GM18858 (cell line): ENCODE measurements at regions not wholly inside any gene's neighbourhood (a gene's known extent, or its start where the extent isn't known, plus 50 kb on each side); places are given as distances from the start of the nearest gene placed in this dataset.

Experiments
- ATAC-seq: cut with Tn5 transposase; IDR thresholded peaks from one replicate; pipeline ENCODE4 v1.9.1; 2021; ENCODE audit not compliant: unreplicated experiment

DNA sequence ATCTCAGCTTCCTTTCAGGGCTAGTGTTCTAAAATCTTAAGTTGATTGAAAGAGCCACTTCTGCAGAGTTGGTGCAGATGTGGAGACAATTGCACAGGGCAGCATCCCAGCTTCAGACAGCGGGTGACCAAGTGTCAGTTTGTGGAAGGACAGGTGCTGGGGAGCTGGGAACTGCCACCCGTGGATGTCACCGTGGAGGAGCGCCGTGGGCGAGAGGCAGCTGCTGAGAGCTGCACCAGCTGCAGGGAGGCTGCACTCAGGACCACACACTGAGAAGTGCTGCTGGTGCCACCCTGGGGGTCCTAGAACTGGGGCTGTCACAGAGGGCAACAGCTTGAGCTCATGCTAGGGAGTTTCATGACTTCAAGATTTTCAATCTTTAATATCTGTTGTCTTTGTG, 543.0 kb upstream of the FZD8 start:
- no peak for ATAC-seq

DNA sequence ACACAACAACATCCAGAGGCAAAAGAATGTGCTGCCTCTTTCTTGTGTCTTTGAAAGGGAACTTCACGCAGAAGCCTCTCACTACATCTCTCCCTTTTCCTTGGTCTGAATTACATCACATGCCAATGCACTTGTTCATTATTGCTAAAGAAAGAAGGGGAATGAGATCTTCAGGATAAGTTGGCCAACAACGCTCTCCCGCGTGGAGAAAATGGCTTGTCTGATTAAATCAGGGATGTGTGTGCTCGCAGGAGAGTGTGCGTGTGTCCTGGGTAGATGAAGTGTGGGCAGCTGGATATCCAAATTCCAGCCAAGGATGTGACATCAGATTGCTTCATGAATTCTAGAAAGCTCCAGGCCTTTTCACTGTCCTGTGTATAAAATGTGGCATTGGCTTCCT, 541.6 kb upstream of the FZD8 start:
- no peak for ATAC-seq

DNA sequence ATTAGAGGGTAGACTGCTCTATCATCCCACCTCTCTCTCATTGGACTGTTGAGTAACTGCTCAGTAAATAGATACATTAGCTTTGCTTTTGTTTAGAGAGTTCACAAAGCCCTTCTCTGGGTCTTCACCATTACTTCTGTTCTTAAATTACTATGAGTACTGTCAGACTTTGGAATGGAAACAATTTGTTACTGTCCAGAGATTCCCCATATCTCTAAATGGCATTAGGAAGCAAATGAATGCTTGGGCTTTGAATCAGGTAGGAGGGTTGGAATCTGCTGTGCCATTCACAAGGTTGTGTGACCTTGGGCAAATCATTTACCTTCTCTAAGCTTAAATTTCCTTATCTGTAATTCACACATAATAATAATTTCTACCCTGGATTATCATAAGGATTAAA, 541.0 kb upstream of the FZD8 start:
- no peak for ATAC-seq

DNA sequence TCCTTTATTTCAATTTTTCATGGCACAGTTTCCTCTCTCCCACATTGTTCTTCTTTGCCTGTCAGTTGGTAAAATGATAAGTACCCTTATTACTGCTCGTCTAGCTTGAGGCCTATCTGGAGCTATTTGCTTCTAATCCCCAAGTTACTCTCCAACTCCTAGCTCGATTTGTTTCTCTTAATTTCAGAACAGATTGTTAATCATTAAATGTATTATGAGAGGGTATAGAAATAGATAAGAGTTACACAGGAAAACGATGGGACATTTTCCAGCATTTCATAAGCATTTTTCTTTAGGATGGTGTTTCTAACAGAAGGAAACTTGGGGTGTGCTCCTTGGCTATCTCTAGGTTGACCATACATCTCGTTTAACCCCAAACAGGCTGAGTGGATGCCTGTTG, 540.5 kb upstream of the FZD8 start:
- ATAC-seq: no peak

DNA sequence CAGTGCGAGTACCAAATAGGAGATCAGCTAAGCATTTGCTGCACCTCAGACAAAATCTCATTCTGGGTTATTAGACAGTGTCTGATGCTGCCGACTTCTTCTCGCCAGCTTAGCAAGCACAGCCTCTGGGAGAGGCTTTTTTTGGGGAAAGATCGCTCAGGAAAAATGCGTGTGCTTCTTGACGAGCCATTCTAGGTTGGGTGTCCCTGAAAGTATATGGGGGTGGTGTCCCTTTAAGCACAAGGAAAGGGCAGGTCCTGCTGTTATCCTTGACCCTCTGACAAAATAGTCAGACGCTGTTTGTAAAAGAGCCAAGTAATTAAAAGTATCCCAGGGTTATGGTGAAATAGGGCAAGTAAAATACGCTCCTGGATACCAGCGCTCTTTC, 540.1 kb upstream of the FZD8 start:
- ATAC-seq: no peak

DNA sequence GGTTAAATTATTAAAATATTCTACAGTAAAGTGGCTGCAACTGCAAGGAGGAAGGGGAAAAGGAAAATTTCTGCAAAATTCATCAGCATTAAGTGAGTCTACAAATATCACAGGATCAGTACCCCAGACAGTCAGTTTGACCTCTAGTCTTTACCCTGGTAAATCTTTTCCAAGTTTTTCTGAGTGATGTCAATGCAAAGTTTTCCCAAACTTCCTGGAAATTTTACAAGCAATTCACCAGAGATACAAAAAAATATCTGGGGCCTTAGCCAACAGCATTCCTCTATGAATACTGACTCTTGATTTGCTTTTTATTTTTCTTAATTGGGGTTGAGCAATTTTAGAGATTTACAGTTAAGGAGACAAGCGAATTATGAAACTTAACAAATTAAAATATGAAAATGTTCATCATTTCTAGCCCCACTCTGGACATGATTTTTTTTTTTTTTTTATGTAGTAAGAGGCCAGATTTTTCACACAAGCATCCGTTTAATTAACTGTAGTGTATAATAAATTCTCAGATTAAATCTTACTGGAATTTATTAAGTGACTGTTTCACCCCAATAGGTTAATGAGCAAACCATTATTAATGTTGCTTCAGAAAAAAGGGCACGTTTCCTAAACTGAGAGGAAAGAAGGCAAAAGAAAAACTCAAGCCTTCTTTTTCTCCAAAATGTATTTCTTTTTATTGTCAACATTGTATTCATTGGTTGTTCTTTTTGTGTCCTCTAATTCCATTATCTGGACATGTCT, 539.5 kb upstream of the FZD8 start:
- no peak for ATAC-seq

DNA sequence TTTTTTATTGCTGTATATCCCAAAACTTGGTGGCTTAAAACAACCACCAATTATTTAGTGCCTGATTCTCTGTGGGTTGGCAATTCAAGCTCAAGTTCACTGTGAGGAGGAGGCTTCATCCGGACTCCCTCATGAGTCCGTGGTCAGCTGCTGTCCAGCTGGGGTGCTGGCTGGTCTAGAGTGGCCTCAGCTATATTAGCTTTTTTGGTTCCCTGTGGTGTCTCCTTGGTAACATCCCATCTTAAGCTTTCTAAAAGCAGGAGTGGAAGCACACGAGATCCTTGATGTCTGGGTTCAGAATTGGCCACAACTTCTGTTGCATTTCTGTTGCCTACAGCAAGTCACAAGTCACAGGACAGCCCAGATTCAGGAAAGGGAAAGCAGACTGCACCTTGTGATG, 536.5 kb upstream of the FZD8 start:
- no peak for ATAC-seq

DNA sequence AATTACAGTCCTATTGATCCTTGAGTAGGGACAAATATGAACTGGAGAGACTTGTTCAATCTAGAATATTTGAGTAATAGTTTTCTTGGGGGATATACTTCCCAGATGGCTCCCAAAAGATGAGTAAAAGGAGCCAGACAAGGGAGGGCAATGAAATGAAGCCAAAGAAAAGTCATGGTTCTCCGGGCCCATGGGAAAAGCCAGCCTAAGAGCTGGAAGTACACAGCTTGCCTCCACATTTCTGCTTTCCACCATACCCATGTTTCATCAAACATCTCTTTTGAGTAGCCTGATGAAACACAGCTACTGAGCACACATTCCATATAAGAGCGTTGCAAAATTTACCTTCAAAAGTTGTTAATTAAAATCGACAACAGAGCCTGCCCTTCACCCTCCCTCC, 535.0 kb upstream of the FZD8 start:
- no peak for ATAC-seq

DNA sequence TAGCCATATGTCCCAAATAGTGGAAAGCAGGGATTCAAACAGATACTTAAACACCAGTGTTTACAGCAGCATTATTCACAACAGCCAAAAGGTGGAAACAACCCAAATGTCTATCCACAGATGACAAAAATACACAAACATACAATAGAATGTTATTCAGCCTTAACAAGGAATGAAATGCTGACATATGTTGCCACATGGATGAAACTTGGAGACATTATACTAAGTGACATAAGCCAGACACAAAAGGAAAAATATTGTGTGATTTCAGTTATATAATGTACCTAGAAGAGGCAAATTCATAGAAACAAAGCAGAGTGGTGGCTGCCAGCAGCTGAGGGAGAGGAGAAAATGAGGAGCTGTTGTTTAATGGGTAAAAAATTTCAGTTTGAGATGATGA, 533.9 kb upstream of the FZD8 start:
- no peak for ATAC-seq

DNA sequence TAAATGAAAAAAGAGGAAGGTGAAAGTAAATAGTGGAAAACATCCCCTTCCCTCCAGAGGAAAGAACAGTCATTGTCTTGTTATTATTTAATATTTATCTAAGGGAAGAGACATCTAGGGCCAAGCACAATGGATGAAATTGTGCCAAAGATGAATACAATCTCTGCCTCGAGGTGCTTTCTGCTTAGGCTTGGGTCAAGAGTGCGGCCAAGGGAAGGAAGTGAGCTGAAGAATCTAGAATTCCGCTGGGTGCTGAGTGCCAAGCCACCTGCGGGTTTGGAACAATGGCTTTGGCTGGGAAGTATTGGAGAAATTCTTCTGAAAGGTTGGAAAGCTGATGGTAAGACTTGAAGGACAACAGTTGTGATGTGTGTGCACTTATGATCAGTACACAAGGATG, 531.3 kb upstream of the FZD8 start:
- no peak for ATAC-seq

DNA sequence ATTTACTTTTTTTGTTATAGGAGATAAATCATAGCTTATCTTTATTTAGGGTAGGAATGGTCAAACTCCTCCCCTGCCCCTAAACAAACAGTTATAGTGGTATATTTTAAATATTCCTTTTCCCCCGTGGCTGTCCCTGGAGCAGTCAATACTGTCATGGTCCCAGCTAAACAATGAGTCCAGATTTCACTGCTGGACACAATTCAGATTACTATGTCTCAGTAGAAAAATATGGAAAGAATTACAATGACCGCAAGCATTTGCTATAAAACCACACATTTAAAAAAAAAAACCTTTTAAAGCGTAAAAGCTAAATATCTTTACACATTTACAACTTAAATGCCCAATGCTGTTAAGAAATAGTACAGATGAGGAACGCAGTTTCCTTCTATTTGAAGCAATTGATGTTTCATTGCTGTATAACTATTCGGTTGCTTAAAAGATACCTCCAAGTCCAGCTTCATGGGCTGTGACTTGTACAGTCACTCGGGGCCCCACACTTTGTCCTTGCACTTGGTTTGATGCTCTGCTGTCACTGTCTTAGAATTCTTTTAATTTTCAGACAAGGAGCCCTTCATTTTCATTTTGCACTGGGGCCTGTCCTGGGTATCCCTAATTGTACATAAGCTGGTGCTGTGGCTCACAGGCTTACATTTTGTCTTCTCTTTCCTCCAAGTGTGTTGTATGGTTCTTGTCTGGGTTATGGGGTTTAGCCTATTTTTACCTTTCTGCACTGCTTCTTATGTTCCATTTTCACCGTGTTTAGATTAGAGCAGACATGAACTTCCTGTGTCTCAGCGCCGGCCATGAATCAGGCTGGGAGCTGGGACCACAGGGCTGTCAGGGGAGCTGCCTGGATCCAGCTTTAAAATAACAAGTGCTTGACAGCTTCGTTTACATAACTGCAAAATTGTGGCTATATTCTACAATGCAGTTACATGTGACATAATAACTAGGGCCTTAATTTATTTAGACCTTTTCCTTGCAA, 530.2 kb upstream of the FZD8 start:
- no peak for ATAC-seq

DNA sequence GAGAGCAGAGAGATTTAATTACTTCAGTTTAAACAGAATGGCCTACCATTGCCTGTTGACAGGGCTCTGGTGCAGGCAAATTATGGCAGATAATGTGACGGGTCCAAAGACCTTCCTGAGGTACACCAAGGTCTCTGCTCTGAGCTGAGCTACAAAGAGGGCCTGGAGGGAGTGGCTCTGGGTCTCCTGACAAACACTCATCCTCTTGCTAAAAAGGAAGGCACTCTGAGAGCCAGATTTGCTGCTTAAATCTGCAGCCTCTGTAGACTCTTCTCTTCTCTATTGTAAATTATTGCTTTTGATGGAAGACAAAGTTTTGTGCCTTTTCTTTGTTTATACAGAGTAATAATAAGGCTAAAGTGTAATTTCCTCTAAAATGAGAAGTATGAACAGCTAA, 529.5 kb upstream of the FZD8 start:
- no peak for ATAC-seq

DNA sequence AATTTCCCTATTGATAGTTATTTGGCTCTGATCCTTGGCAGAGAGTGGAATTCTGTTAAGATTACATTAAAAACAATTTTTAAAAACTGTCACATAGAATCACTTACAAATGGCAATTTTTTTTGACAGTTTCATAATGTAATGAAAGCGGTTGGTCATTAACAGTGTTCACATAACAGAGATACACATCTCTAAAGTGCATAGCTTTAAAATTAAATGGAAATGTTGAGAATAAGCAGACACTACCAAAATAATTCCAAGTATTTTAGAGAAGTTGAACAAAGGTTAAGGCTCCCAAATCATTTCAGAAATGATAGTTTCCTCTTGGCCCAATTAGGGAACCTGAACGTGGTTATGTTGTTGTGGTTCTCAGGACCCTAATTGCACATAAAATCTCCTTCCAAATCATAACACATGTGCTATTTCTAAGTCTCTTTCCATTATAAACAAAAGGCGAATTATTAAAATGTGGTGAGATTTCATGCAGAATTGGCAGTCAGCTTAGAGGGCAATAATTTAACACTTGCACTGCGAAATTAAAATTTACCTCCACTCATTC, 528.9 kb upstream of the FZD8 start:
- no peak for ATAC-seq

DNA sequence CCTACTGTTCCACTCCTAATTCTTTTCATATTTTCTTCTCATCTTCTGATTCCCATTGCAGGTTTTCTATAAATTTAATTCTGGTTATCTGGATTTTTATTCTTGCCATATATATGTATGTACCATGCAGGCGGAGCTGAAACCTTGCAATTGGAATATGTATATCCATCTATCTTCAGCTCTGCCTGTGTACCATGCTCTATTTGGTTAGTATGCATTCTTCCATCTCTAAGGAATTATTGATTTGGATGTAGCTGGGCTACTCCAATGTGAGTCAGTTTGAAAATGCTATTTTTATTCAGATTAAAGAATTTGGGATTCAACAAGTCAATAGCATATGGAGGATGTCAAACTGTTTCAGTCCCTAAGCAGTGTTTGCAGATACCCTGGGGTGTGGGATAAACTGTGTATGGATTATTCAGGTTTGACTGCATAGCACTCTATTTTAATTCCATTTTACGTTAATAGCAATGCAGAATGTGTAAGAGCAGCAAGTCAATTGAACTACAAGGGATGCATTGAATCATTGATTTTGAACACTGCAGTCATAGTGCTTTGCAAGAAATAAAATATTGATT, 528.1 kb upstream of the FZD8 start:
- ATAC-seq: no peak

DNA sequence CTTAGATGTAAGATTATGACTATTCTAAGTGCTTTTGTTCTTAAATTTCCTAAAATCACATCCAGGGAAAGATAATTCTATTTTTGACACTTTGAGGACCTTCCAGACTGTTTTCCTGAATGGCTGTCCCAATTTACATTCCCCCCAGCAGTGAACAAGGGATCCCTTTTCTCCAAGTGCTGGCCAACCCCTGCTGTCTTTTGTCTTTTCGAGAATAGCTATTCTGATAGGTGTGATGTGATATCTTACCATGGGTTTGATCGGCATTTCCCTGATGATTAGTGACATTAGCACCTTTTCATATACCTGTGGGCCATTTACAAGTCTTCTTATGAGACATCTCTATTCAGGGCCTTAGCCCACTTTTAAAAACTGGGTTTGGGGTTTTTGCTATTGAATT, 526.7 kb upstream of the FZD8 start:
- no peak for ATAC-seq

DNA sequence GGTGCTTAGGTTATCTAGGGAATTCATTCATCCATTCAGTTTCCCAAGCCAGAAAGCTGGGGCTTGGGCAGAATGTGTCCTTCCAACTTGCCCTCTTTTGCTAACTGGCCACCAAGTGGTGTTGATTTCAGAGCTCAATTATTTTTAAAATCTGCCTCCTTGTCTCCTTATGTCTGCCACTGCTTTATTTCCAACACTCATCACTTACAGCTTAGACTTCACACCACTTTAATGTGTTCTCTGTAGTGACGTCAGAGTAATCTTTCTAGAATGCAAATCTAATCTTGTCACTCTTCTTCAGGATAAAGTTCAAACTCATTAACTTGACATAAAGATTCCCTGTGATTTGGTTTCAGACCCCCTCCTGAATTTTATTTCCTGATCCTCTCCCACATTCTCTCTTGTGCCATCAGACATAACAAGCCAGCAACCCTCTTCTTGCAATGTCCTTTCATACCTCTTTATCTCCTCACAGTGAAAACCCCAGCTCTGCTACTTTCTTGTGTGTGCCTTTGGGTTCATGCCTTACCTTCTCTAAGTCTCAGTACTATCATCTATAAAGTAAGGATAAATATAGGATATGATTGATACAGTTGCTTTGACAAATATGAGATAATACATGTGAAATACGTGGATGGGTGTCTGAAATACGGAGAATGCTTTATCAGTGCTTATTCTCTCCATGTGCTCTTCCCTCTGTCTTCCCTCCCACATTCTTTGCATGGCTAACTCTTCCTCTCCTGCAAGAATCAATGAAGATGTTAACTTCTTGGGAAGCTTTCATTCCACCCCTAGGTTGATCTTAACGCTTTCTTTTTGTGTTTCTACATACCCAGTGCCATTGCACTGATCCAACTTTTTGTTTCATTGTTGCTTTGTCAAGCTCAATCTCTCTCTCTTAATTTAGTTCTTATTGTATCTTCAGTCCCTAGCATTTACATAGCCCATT, 522.7 kb upstream of the FZD8 start:
- no peak for ATAC-seq

DNA sequence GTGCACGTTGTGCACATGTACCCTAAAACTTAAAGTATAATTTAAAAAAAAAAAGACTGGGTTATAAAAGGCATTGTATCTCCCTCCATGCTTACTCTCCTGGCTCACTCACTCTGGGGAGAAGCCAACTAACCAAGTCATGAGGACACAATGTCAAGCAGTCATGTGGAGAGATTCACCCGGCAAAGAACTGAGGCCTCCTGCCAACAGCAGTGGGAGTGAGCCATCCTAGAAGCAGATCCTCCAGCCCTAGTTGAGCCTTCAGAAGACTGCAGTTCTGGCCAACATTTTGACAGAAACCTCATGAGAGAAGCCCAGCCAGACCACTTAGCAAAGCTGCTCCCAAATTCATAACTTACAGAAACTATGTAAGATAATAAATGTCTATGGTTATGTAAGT, 521.7 kb upstream of the FZD8 start:
- no peak for ATAC-seq

DNA sequence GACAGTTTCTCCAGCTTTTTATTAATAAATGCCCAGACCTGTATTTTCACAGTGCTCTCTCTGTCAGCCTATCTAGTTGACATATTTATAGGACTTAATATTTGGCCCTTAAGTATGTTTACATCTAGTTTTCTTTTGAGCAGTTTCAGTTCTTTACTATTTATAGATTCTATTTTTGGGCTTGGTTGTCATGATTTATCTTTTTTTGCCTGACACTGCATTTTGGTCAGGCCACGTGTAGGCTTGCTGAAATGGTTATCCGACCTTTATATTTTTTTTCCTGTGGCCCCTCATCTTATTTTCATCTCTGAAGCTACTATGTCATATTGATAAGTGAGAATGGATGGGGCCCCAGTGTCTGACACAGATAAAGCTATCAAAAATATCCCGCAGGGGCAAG, 515.4 kb upstream of the FZD8 start:
- no peak for ATAC-seq

DNA sequence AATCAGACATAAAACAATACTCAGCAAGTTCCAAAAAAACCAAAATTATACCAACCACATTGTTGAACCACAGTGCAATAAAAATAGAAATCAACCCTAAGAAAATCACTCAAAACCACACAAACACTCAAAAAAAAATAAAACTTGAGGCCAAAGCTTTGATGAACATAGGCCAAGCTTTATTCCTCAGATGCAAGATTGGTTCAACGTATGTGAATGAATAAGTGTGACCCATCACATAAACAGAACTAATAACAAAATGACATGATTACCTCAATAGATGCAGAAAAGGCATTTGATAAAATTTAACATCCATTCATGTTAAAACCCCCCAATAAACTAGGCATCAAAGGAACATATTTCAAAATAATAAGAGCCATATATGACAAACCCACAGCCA, 506.1 kb upstream of the FZD8 start:
- no peak for ATAC-seq

DNA sequence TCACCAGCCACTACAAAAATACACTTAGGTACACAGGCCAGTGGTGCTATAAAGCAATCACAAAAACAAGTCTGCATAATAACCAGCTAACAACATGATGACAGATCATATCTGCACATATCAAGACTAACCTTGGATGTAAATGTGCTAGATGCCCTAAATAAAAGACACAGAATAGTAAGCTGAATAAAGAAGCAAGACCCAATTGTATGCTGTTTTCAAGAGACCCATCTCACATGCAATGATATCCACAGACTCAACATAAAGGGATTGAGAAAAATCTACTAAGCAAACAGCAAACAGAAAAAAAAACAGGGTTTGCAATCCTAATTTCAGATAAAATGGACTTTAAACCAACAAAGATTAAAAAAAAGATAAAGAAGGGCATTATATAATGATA, 505.4 kb upstream of the FZD8 start:
- no peak for ATAC-seq
